Prostate gland (tissue), 2 donors: ENCODE measurements at regions not wholly inside any gene's neighbourhood (a gene's known extent, or its start where the extent isn't known, plus 50 kb on each side); places are given as distances from the start of the nearest gene placed in this dataset.

Experiments
- DNase-seq: peaks from one replicate; pipeline ENCODE4 v3.0.0-alpha.2; 2019; ENCODE audit warnings: low spot score
- H3K27ac ChIP-seq, 2 donors: fragments of 200-600 bp; sonication (generic); 2 replicates each; pipeline ENCODE4 v1.5.1; 2017 to 2019
- H3K27me3 ChIP-seq: fragments of 200-600 bp; sonication (generic); replicated peaks from 2 replicates; pipeline ENCODE4 v1.5.1; 2019; ENCODE audit not compliant: insufficient read depth
- H3K36me3 ChIP-seq, 2 donors: fragments of 200-600 bp; sonication (generic); 1 replicate in 1 of 2; 2 replicates in 1 of 2; pipeline versions ENCODE4 v1.5.1 to v1.8.1; 2017 to 2019
- H3K4me1 ChIP-seq: fragments of 200-600 bp; sonication (generic); replicated peaks from 2 replicates; pipeline ENCODE4 v1.5.1; 2019
- H3K4me3 ChIP-seq, 2 donors: fragments of 200-600 bp; sonication (generic); 2 replicates each; pipeline ENCODE4 v1.5.1; 2017 to 2019
- H3K9me3 ChIP-seq: fragments of 200-600 bp; sonication (generic); 2 replicates; pipeline ENCODE4 v1.5.1; 2017
- POLR2A ChIP-seq: fragments of 450-650 bp; IDR thresholded peaks from one replicate; pipeline ENCODE4 v1.6.1; 2016; ENCODE audit warnings: antibody characterized with exemption, mild to moderate bottlenecking
- POLR2AphosphoS5 ChIP-seq: sonication (generic); formaldehyde crosslinking; IDR thresholded peaks from one replicate; pipeline ENCODE4 v1.6.1; 2017; ENCODE audit warnings: antibody characterized with exemption
- WGBS: methylation state at CpG from one replicate; pipeline ENCODE4 v1.1.5; 2018; 5-methylcytosine and 5-hydroxymethylcytosine counted together
- intact Hi-C: fragments of 100-400 bp; cut with DNase I; formaldehyde crosslinking; loops from one replicate; pipeline ENCODE4 v1.14.2; 2022
- TF ChIP-seq, protein P1 (sequence below), 4 experiments: fragments of 200-600 bp in 2 of 4; fragments of 450-650 bp in 2 of 4; sonication (generic) in 2 of 4; IDR thresholded peaks; 1 replicate in 3 of 4; 2 replicates in 1 of 4; pipeline ENCODE4 v1.5.1; 2016 to 2019; ENCODE audit warnings: antibody characterized with exemption in 4 of 4, mild to moderate bottlenecking in 2 of 4, moderate library complexity in 2 of 4

DNA sequence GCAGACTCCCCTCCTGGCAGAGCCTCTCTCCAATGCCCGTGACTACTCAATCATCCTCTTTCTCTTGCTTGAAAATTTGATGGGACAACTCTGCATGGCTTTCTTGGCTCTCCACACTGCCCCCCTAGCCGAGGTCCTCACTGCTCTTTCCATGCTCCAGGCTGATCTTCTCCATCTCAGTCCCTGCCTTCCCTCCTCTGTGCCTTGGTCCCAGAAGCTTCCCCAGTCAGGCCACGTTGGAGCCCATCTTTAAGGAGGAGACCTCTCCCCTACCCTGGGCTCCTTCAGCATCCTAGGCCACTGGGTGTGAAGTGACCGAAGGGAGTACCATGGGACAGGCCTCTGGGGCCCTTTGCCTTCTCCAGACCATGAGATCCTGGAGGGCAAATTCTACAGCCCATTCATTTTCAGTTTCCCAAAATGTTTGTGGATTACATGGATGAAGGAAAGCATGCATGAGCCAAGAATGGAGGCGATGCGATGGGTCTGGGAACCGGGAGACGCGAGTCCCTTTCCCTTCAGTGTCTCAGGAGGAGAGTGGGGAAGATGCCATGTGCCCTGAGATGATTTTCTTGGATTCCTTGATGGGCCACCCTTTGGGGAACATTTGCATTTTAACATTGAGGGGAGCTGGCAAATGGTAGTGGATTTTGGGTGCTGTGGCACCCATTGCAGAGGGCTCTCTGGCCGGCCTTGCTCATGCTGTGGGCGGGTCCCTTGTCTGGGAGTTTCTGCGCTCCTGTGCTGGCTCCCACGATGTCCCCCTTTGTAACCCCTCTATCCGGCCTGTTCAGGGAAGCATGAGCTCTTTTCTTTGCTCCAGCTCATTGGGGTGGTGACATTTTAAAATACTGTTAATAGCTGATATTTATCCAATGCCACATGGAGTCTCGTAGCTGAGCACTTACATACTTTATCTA lies 376.6 kb downstream of the RPS24 start:
- DNase-seq: no peak
- Histone ChIP-seq H3K4me3 (no peak overlapping the region), H3K27me3 (no peaks in the 10 kb centered on the region), H3K9me3 (no peaks in the 10 kb centered on the region), H3K4me1 (peaks cover 12% of the 10 kb centered on the region), H3K36me3 (no peaks in the 10 kb centered on the region), H3K27ac (no peak overlapping the region)
- TF ChIP-seq POLR2A (no peak), POLR2AphosphoS5 (no peak)
- TF ChIP-seq, protein P1, sequence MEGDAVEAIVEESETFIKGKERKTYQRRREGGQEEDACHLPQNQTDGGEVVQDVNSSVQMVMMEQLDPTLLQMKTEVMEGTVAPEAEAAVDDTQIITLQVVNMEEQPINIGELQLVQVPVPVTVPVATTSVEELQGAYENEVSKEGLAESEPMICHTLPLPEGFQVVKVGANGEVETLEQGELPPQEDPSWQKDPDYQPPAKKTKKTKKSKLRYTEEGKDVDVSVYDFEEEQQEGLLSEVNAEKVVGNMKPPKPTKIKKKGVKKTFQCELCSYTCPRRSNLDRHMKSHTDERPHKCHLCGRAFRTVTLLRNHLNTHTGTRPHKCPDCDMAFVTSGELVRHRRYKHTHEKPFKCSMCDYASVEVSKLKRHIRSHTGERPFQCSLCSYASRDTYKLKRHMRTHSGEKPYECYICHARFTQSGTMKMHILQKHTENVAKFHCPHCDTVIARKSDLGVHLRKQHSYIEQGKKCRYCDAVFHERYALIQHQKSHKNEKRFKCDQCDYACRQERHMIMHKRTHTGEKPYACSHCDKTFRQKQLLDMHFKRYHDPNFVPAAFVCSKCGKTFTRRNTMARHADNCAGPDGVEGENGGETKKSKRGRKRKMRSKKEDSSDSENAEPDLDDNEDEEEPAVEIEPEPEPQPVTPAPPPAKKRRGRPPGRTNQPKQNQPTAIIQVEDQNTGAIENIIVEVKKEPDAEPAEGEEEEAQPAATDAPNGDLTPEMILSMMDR (IDR thresholded peaks at IDR 0.05): no peak
- WGBS: 94% methylated on average over 15 of the region's 15 CpGs
- intact Hi-C loops: no loop called here

DNA sequence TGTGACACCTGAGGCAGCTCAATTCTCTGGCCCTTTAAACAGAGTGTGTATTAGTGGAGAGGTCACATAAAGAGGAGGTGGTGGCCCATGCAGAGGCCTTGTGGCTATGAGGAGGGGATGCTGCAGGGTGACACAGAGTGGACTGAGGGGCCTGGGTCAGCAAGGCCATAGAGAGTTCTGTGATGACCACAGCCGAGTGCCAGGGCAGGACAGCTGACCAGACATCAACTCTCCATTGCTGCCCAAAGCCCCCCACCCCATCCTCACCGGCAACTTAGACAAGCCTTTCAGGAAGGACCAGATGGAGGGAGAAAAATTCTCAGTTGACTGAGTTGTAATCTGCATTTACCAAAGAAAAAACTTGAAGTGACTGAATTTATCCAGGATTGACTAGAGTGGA lies 378.1 kb downstream of the RPS24 start:
- intact Hi-C loops: no loop called here
- 86% methylated on average over 2 of the region's 2 CpGs for WGBS
- no peaks in the 10 kb centered on the region for H3K9me3 ChIP-seq
- H3K4me1 ChIP-seq: peaks cover 8% of the 10 kb centered on the region
- H3K27ac ChIP-seq: no peak overlapping the region
- H3K36me3 ChIP-seq: no peaks in the 10 kb centered on the region
- TF ChIP-seq POLR2AphosphoS5: no peak
- no peak for TF ChIP-seq POLR2A
- TF ChIP-seq, protein P1 (IDR thresholded peaks at IDR 0.05): no peak
- no peaks in the 10 kb centered on the region for H3K27me3 ChIP-seq
- H3K4me3 ChIP-seq: no peak overlapping the region
- DNase-seq: no peak

DNA sequence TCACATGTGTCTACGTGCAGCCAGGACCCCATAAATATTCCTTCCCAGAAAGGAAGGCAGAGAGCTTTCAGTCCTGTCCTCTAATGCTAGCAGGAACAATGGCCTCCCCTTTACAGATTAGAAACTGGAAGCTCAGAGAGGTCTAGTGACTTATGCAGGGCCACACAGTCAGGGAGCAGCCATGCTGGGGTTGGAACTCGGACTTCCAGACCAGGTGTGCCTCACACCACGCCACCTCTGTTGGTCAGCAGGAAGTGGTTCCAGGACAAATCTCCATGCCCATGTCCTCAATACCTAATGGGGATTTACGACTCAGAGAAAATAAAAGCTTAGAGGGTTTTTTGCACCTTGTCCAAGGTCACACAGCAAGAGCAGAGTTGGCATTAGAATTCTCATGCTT lies 378.9 kb downstream of the RPS24 start:
- WGBS: 76% methylated on average over 4 of the region's 4 CpGs
- H3K4me3 ChIP-seq: no peak overlapping the region
- H3K4me1 ChIP-seq: peaks cover under 1% of the 10 kb centered on the region
- H3K9me3 ChIP-seq: no peaks in the 10 kb centered on the region
- H3K27me3 ChIP-seq: no peaks in the 10 kb centered on the region
- TF ChIP-seq POLR2A (no peak), POLR2AphosphoS5 (no peak)
- TF ChIP-seq, protein P1 (IDR thresholded peaks at IDR 0.05): no peak
- no peak overlapping the region for H3K27ac ChIP-seq
- no peaks in the 10 kb centered on the region for H3K36me3 ChIP-seq
- DNase-seq: no peak
- intact Hi-C loops: no loop called here

DNA sequence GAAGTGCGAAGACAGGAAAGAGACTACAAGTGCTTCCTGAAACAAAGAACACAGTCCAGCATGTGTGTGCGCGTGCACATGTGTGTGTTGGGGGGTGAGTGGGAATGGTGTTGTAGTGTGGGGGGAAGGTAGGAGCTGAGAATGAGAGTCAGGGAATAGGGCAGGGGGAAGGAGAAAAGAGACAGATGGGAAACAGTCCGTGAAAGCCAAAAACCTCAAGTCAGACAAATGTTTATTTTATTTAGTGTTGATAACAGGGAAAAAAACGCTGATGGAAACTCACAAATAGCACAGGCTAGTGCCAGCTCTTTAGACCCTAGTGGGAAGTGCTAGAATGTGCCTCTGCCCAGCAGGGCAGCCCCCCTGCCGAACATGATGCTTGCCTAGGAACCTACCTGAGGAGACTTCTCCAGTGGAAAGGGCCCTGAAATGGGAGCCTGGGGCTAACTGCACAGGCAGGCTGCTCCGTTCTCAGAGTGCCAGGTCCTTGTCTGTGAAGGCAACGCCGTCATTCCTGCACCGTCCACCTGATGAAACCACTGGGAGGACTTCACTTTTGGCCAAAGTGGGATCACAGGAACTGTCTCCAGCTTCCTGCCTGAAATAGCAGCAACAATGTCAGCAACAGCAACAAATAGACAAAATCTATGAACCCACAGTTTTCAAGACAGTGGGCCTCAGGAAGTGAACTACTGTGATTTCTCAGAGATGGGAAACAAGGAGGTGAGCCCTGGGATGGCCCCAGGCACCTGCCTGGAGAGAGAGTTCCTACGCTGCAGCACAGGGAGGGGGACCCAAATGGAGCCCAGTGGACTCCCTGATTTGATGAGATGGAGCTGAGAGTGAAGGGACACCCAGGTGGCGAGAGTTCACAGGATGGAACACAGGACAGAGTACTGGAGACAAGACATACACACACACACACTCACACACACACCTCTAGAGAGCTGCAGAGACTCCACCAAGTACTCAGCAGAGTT lies 379.7 kb downstream of the RPS24 start:
- 68% methylated on average over 12 of the region's 12 CpGs for WGBS
- Histone ChIP-seq H3K4me1 (no peaks in the 10 kb centered on the region), H3K27ac (no peak overlapping the region), H3K9me3 (no peaks in the 10 kb centered on the region), H3K36me3 (no peaks in the 10 kb centered on the region), H3K27me3 (no peaks in the 10 kb centered on the region), H3K4me3 (no peak overlapping the region)
- intact Hi-C loops: no loop called here
- TF ChIP-seq, protein P1 (IDR thresholded peaks at IDR 0.05): no peak
- TF ChIP-seq POLR2AphosphoS5: no peak
- no peak for DNase-seq
